Omental fat pad (tissue), 3 donors: ENCODE measurements at regions not wholly inside any gene's neighbourhood (a gene's known extent, or its start where the extent isn't known, plus 50 kb on each side); places are given as distances from the start of the nearest gene placed in this dataset.

Experiments
- ATAC-seq: fragments of 150-250 bp; one replicate; pipeline ENCODE4 v1.9.1; 2016; ENCODE audit warnings: mild to moderate bottlenecking, moderate library complexity; ENCODE audit not compliant: low FRiP score
- DNase-seq: peaks from one replicate; pipeline ENCODE4 v3.0.0-alpha.2; 2019; ENCODE audit warnings: low spot score
- TF ChIP-seq, protein P1 (sequence below), 3 donors: fragments of 450-650 bp; IDR thresholded peaks; one replicate each; pipeline ENCODE4 v1.5.1; 2016 to 2017; ENCODE audit warnings: antibody characterized with exemption in 3 of 3, mild to moderate bottlenecking in 3 of 3, moderate library complexity in 2 of 3

DNA sequence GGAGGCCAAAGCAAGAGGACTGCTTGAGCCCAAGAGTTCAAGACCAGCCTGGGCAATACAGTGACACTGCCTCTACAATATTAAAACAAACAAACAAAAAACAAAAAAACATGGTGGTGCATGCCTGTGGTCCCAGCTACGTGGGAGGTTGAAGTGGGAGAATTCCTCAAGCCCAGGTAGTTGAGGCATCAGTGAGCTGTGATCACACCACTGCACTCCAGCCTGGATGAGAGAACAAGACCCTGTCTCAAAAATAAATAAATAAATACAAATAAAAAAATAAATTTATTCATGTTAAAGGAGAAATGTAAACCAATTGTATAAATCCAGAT lies 200.6 kb downstream of the BCHE start:
- TF ChIP-seq, protein P1, sequence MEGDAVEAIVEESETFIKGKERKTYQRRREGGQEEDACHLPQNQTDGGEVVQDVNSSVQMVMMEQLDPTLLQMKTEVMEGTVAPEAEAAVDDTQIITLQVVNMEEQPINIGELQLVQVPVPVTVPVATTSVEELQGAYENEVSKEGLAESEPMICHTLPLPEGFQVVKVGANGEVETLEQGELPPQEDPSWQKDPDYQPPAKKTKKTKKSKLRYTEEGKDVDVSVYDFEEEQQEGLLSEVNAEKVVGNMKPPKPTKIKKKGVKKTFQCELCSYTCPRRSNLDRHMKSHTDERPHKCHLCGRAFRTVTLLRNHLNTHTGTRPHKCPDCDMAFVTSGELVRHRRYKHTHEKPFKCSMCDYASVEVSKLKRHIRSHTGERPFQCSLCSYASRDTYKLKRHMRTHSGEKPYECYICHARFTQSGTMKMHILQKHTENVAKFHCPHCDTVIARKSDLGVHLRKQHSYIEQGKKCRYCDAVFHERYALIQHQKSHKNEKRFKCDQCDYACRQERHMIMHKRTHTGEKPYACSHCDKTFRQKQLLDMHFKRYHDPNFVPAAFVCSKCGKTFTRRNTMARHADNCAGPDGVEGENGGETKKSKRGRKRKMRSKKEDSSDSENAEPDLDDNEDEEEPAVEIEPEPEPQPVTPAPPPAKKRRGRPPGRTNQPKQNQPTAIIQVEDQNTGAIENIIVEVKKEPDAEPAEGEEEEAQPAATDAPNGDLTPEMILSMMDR (IDR thresholded peaks at IDR 0.05), result no peak
- ATAC-seq, result no peak
- DNase-seq, result no peak

DNA sequence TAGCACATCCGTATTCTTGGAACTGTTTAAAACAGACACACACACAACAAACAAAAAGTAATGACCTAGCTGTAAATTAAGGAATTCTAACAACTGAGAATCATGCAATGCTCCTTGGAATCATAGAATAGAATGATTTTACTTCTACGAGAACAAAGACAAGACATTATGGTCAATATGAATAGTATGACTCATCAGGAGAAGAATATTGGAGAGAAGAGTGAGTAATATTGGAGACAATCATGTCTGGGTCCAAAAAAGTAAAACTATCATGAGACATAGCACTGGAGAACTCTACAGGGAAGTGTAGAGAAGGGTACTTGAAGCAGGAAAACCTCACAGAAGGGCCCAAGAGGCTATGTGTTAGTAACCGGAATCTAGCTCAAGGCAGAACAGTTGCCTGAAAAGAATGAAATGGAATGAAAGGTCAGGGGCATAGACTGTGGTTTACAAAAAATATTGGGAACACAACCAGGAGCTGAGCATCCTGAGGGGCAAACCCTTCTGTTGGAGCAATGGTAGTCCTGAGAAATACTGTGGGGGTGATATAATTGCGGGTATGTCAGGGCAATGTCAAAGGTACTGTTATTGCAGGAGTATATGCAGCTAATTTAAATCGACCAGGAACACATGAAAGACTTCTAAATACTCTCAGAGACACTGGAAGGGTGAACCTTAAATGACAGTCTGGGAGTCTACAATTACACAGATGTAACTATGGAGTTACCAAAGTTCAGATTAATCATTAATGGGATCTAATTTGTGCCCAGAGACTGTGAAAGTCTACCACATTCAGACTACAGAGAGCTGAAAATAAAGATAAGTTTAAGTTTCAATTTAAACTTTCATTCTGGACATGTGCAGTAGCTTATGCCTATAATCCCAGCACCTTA lies 201.2 kb downstream of the BCHE start:
- TF ChIP-seq, protein P1 (IDR thresholded peaks at IDR 0.05), result no peak
- ATAC-seq, result no peak
- DNase-seq, result no peak

DNA sequence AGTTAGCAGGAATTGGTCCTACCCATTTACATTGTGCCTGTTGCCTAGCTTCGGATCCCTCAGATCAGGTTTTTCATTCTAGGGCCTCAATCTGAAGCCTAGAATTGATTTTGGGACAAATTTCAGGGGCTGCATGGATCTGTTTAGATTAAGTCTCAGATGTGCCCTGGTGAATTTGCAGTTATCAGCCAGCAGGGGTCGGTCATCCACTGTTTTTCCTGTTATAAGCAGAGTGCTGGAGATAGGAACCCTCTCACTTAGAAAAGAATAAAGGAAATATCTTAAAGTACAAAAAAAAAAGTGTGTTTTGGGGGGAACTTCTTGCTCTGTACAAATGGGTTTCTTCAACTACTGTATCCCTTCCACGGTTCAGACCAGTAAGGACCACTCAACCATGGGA lies 212.5 kb downstream of the BCHE start:
- ATAC-seq (no peak), DNase-seq (no peak)
- TF ChIP-seq, protein P1 (IDR thresholded peaks at IDR 0.05), result no peak

DNA sequence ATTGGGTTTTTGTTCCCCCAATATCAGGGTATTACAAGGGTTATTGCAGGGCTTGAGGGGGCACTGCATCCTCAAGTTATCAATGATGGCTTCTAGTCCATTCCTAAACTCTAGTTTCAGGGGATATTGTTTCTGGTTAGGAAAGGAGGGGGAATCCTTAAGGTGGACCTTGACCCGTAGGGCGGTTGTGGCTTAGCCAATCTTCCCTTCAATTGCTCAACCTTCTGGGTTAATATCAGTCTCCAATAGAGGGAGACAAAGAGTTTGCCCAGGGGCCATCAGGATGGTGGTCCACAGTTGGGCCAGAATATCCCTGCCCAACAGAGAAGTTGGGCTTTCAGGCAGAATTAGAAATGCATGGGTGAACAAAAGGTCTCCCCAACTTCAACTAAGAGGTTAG lies 214.9 kb downstream of the BCHE start:
- ATAC-seq (no peak), DNase-seq (no peak)
- TF ChIP-seq, protein P1 (IDR thresholded peaks at IDR 0.05), result no peak

DNA sequence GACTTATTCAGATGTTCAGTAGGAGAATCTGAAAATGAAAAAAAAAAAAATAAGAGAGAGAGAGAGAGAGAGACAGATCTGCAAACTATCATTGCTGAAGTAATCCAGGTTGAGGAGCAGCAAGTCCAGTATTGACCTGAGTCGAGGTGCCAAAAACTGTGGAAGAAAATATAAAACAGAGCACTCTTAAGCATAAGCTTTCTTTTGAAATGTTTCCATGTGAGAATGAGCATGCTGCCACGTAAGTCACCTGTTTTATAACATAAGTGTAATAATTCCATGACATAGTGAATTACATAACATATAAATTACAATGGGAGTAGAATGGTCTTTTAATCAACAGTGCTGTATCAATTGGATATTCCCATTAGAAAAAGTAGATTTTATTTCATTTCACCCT lies 218.2 kb downstream of the BCHE start:
- TF ChIP-seq, protein P1 (IDR thresholded peaks at IDR 0.05), result no peak
- no peak for ATAC-seq
- DNase-seq, result no peak

DNA sequence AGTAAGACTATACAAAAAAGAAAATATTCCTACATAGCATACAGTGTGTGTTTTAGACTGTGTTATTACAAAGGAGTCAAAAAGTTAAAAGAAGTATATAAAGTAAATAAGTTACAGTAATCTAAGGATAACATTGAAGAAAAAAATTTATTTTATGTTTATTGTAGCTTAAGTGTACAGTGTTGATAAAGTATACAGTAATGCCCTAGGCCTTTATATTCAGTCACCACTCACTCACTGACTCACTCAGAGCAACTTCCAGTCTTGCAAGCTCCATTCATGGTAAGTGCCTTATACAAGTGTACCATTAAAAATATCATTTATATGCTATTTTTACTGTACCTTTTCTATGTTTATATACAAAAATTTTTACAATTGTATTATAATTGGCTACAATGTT lies 220.1 kb downstream of the BCHE start:
- no peak for ATAC-seq
- no peak for DNase-seq
- TF ChIP-seq, protein P1 (IDR thresholded peaks at IDR 0.05), result no peak

DNA sequence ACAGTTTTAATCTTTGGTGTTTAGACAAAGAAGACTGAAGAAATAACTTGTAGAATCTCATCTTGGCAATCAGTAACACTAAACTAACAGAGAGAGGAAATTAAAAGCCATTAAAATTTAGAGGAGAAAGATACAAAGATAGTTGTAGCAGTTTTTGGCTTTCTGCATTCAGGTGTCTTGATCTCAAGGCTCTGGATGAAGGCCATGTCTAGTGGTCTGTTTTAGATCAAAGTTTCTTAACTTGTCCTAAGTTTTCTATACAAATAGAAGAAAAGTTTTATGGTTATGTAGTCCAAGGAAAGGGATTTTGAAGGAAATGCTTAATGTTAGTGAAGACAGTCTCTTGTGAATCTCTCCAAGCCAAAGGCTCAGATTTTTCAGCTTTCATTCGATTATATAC lies 222.9 kb downstream of the BCHE start:
- TF ChIP-seq, protein P1 (IDR thresholded peaks at IDR 0.05), result no peak
- DNase-seq, result no peak
- no peak for ATAC-seq
